ENCODE measurements at regions not wholly inside any gene's neighbourhood (a gene's known extent, or its start where the extent isn't known, plus 50 kb on each side); places are given as distances from the start of the nearest gene placed in this dataset.

GRCh38 chr4:46653842-46654241, 255.2 kb downstream of the COX7B2 start:
- TF ChIP-seq CTCF (conservative IDR thresholded peaks at IDR 0.05; ENCODE audit: low read depth in 2 of 2) (no peak), EZH2phosphoT487 (IDR thresholded peaks at IDR 0.05; ENCODE audit: unreplicated experiment) (no peak), POLR2AphosphoS5 (IDR thresholded peaks at IDR 0.05; ENCODE audit: low read depth) (no peak), ZNF114 (CRISPR knock-in tag; IDR thresholded peaks at IDR 0.05) (no peak), ETS1 (IDR thresholded peaks at IDR 0.05) (no peak)
- TF ChIP-seq, protein P1, sequence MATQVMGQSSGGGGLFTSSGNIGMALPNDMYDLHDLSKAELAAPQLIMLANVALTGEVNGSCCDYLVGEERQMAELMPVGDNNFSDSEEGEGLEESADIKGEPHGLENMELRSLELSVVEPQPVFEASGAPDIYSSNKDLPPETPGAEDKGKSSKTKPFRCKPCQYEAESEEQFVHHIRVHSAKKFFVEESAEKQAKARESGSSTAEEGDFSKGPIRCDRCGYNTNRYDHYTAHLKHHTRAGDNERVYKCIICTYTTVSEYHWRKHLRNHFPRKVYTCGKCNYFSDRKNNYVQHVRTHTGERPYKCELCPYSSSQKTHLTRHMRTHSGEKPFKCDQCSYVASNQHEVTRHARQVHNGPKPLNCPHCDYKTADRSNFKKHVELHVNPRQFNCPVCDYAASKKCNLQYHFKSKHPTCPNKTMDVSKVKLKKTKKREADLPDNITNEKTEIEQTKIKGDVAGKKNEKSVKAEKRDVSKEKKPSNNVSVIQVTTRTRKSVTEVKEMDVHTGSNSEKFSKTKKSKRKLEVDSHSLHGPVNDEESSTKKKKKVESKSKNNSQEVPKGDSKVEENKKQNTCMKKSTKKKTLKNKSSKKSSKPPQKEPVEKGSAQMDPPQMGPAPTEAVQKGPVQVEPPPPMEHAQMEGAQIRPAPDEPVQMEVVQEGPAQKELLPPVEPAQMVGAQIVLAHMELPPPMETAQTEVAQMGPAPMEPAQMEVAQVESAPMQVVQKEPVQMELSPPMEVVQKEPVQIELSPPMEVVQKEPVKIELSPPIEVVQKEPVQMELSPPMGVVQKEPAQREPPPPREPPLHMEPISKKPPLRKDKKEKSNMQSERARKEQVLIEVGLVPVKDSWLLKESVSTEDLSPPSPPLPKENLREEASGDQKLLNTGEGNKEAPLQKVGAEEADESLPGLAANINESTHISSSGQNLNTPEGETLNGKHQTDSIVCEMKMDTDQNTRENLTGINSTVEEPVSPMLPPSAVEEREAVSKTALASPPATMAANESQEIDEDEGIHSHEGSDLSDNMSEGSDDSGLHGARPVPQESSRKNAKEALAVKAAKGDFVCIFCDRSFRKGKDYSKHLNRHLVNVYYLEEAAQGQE (IDR thresholded peaks at IDR 0.05; ENCODE audit: unreplicated experiment): no peak
